Hepatic stellate cell (primary cell): ENCODE measurements at regions not wholly inside any gene's neighbourhood (a gene's known extent, or its start where the extent isn't known, plus 50 kb on each side); places are given as distances from the start of the nearest gene placed in this dataset.

Source experiments
- DNase-seq: peaks from one replicate; pipeline ENCODE4 v3.0.0; 2011; ENCODE audit warnings: low spot score

- no peak for DNase-seq
Measured at GRCh38 chr1:4529446-4530165, 124.8 kb upstream of the AJAP1 start.

GRCh38 chr1:4530166-4530785, 124.1 kb upstream of the AJAP1 start:
- no peak for DNase-seq

GRCh38 chr1:4531842-4532241, 122.6 kb upstream of the AJAP1 start:
- no peak for DNase-seq

- no peak for DNase-seq
Measured at GRCh38 chr1:4532656-4533055, 121.8 kb upstream of the AJAP1 start.

GRCh38 chr1:4546911-4547310, 107.5 kb upstream of the AJAP1 start:
- no peak for DNase-seq

- DNase-seq: no peak
Measured at GRCh38 chr1:4549930-4550329, 104.5 kb upstream of the AJAP1 start.

GRCh38 chr1:4550941-4551340, 103.5 kb upstream of the AJAP1 start:
- no peak for DNase-seq

- no peak for DNase-seq
Measured at GRCh38 chr1:4551706-4552105, 102.7 kb upstream of the AJAP1 start.

- DNase-seq: no peak
Measured at GRCh38 chr1:4553761-4554160, 100.6 kb upstream of the AJAP1 start.

- DNase-seq: no peak
Measured at GRCh38 chr1:4554271-4554865, 100.0 kb upstream of the AJAP1 start.

- DNase-seq: no peak
Measured at GRCh38 chr1:4557949-4558348, 96.5 kb upstream of the AJAP1 start.

- DNase-seq: no peak
Measured at GRCh38 chr1:4561205-4561604, 93.2 kb upstream of the AJAP1 start.

- DNase-seq: no peak
Measured at GRCh38 chr1:4562321-4562720, 92.1 kb upstream of the AJAP1 start.

- DNase-seq: no peak
Measured at GRCh38 chr1:4563586-4563985, 90.8 kb upstream of the AJAP1 start.

GRCh38 chr1:4564051-4564450, 90.4 kb upstream of the AJAP1 start:
- DNase-seq: no peak

- no peak for DNase-seq
Measured at GRCh38 chr1:4565166-4565565, 89.2 kb upstream of the AJAP1 start.

- no peak for DNase-seq
Measured at GRCh38 chr1:4565801-4566449, 88.5 kb upstream of the AJAP1 start.

- DNase-seq: no peak
Measured at GRCh38 chr1:4571263-4571662, 83.1 kb upstream of the AJAP1 start.

- DNase-seq: no peak
Measured at GRCh38 chr1:4573526-4573925, 80.9 kb upstream of the AJAP1 start.

- DNase-seq: no peak
Measured at GRCh38 chr1:4581807-4582206, 72.6 kb upstream of the AJAP1 start.

- DNase-seq: no peak
Measured at GRCh38 chr1:4584449-4584848, 70.0 kb upstream of the AJAP1 start.

- no peak for DNase-seq
Measured at GRCh38 chr1:4585216-4585615, 69.2 kb upstream of the AJAP1 start.

GRCh38 chr1:4585705-4586104, 68.7 kb upstream of the AJAP1 start:
- no peak for DNase-seq
